DMS53 treated with DMSO at 0.1 percent for 48 hours (cell line): ENCODE measurements at regions not wholly inside any gene's neighbourhood (a gene's known extent, or its start where the extent isn't known, plus 50 kb on each side); places are given as distances from the start of the nearest gene placed in this dataset.

ENCODE experiments used
- DNase-seq: peaks from one replicate; lab custom pipeline; 2025; ENCODE audit not compliant: unreplicated experiment; lab: John Stamatoyannopoulos, UW

DNA sequence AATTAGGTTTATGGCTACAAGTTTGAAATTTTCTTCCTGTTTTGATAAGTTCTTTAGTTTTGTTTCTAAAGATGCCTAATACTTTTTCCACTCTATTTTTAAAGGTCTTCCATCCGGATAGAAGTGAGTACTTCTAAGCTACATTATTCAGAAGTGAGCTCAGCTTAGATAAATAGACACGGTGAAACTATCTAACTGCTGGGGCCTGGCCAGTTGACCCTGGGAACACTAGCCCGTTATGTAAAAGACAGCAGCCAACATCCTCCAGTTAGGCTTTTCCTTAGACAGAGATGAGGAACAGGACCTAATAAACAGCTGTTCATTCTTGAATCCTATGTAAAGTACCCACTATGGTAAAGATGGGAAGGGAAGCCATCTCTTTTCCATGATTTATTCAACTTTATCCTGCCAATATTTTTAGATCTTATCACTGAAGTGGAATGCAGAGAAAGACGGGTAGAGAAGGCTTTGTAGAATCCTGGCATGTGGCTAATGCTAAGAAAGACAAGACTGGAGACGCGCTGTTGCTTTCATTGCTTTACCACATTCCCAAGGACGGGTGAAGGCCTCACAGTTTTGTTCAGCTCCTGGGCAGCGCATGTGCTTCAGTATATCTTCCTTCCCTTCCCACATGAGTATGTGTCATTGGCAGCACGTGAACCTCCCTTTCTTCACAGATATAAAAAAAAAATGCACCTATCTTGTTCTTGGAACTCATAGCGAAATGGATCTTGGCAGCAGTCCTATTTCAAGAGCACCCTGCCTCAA, 340.0 kb upstream of the MEOX2 start:
- no peak for DNase-seq

- DNase-seq: no peak
These were observed 339.2 kb upstream of the MEOX2 start for GRCh38 chr7:16025696-16026095.

- no peak for DNase-seq
These were observed 337.0 kb upstream of the MEOX2 start for GRCh38 chr7:16023503-16023902.

DNA sequence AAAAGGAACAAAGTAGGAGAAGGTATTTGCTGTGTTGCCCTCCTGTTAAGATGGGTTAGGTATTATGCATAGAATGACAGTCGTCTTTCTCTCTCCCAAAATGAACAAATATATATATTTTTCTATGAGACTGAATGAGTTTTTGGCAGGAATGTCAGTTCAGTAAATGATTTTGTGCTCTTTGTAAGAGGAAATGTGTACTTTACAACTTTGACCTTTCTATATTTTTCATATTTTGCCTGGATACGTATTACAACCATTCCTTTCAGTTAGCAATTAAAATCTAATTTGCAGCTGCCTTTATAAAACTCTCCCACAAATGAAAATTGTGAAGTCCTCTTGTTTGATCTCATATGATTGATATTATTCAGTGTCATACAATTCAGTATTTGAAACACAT, 336.6 kb upstream of the MEOX2 start:
- DNase-seq: no peak

GRCh38 chr7:16021851-16022250, 335.4 kb upstream of the MEOX2 start:
- no peak for DNase-seq

- DNase-seq: no peak
These were observed 329.5 kb upstream of the MEOX2 start for GRCh38 chr7:16015981-16016380.

- no peak for DNase-seq
These were observed 327.5 kb upstream of the MEOX2 start for GRCh38 chr7:16014031-16014430.

GRCh38 chr7:16007911-16008310, 321.4 kb upstream of the MEOX2 start:
- no peak for DNase-seq

GRCh38 chr7:16004702-16005101, 318.2 kb upstream of the MEOX2 start:
- no peak for DNase-seq

DNA sequence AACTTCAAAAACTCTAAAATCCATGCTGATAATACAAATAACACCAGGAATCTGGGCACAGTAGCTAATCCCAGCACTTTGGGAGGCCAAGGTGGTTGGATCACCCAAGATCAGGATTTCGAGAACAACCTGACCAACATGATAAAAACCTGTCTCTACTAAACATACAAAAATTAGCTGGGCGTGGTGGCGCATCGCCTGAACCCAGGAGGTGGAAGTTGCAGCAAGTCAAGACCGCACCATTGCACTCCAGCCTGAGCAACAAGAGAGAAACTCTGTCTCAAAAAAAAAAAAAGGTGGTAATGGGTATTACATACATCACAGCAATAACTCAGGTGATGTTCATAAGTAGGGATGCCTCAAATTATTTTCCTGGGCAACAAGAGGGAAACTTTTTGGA, 315.0 kb upstream of the MEOX2 start:
- no peak for DNase-seq

- DNase-seq: peak; percentile 45
These were observed 312.1 kb upstream of the MEOX2 start for GRCh38 chr7:15998617-15999016.

GRCh38 chr7:15995027-15995426, 308.5 kb upstream of the MEOX2 start:
- no peak for DNase-seq

DNA sequence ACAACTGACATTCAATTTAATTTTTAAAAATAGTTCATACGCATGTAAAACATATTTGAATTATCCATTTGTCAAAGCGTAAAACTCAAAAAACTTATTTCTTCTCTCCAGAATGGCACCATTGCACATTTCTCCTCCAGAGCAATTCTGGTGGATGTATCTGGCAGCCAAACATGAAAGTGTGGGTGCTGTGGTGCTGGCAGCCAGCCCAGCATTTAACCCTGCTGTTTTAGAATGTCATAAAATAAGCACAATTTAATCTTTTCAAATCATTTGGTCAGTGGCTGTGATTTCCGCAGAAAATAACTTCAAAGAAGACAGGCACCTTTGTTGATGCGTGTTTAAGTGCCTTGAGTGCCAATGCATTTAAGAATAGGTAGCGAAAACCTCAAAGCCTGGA, 302.7 kb upstream of the MEOX2 start:
- DNase-seq: no peak

DNA sequence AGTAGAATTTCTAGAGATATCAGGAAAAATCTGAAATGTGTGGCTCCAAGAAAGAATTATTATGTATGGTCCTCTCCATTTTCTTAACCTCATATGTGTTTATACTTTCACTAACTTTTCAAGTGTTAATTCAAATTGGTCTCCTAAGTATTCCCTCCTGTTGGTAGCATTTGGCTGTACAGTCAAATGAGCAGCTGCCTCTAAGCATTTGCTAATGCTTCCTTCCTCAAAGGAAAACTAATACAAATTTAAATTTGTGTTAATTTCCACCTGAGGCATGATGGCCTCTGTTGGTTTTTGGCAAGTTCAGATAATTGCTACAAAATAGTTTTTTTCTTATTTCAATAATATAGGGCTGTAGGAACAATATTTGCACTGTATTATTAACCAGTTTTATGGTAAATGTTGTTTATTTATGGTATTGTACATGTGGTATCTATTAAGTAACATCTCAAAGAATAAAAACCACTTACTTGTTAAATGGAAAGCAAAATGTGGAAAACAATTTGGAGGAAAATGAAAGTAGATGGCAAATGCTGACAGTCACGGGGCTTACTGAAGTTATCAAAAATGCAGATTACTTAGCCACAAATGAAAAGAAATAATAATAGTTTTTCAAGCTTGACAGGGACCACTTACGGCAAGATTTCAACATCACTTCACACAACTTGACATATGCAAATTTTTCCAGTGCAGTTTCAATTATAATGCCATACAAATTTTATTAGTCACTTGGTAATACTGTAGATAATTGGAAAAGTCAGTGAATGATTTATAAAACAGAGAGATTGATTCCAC, 299.3 kb upstream of the MEOX2 start:
- DNase-seq: no peak

GRCh38 chr7:15977663-15978062, 291.2 kb upstream of the MEOX2 start:
- DNase-seq: no peak

- no peak for DNase-seq
These were observed 286.4 kb upstream of the MEOX2 start for GRCh38 chr7:15972862-15973275.

DNA sequence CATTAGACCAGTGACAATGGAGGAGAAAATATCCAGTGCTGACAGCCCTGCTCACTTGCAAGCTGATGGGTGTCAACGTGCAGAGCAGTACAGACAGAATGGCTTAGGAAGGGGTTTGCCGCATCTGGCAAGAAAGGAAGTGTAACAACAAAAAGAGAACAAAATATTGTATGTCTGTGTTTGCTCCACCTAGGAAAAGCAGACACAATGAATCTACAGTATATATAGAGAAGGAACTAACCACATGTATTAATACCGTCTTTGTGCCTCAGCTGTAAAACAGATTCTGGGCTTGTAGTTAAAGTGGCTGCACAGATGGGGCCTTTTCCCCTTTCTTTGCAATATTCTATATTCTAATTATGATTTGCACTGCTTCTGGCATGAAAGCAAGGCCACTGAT, 281.1 kb upstream of the MEOX2 start:
- DNase-seq: no peak

DNA sequence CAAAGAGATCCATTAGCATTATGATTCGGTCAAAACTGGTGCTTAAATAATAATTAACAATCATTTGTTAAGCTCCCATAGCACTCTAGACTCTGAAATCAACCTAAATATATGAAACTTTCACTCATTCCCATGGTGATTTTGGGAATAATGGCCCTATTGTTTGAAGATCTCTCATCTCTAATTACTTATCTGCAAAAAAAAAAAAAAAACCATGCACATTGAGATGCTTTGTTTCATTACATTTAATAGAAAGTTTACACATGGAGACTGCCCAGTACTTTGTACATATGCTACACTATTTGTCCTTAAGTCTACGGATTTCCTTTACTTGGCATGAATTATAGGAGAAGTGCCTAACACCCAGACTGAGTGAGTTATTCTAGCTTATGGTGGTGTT, 280.6 kb upstream of the MEOX2 start:
- DNase-seq: no peak

- DNase-seq: no peak
These were observed 276.7 kb upstream of the MEOX2 start for GRCh38 chr7:15963206-15963605.

GRCh38 chr7:15954671-15955354, 268.3 kb upstream of the MEOX2 start:
- no peak for DNase-seq

DNA sequence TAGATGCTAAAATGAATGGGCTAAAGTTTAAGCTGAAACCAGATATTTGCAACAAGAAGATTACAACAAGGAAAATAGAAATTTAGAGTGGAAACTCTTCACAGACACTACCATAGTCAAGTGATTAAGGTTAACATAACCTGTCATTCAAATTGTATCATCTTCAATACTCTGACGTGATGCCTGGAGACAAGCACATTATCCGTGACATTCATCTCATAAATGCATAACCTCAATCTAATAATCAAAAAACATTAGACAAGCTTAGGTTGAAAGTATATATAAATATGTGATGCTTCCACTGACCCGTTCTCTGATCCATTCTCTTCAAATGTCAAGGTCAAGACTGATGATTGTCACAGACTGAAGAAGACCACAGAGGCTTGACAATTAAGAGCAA, 263.8 kb upstream of the MEOX2 start:
- DNase-seq: no peak

GRCh38 chr7:15947754-15948153, 261.3 kb upstream of the MEOX2 start:
- no peak for DNase-seq
